Kidney tubule cell (primary cell): ENCODE measurements at regions not wholly inside any gene's neighbourhood (a gene's known extent, or its start where the extent isn't known, plus 50 kb on each side); places are given as distances from the start of the nearest gene placed in this dataset.

Source experiments
- DNase-seq: peaks from one replicate; pipeline ENCODE4 v3.0.0-alpha.2; 2018; ENCODE audit warnings: low spot score

- no peak for DNase-seq
Measured at GRCh38 chr9:107922260-107922659, 432.7 kb upstream of the KLF4 start.

DNA sequence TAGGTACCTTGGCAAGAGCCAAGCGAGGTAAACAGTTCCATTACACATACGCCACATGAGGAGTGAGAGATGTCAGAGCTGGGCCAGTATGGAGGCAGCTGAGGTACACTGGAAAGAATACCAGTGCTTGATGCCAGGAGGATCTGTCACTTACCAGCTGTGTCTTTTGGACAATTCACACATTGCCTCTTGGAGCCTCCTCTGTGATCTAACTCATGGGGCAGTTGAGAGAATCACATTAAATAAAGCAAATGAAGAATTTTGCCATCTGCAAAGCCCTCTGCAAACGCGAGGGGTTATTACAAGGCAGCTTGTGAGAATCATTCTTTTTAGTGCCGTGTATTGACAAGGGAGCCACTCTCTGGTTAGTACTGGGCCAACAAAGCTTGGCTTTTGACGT, 429.7 kb upstream of the KLF4 start:
- DNase-seq: no peak

DNA sequence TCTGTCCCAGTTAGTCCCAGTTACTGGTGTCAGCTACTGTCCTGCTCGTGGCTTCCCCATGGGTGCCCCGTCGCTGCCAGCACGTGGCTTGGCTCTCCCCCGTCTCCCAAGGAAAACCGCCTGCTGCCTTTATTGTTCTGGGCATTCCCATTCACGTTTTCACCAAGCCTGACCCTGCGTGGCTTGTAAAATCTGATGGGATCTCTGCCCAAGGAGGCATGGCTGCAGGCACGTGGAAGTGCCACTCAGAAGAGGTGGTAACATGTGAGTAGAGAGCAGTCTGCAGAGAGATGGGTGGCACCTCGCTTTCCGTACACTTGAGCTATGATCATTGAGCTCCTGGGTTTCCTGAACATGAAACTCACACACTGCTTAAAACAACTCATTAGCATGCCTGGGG, 429.2 kb upstream of the KLF4 start:
- DNase-seq: no peak

GRCh38 chr9:107914151-107914550, 424.6 kb upstream of the KLF4 start:
- DNase-seq: no peak

DNA sequence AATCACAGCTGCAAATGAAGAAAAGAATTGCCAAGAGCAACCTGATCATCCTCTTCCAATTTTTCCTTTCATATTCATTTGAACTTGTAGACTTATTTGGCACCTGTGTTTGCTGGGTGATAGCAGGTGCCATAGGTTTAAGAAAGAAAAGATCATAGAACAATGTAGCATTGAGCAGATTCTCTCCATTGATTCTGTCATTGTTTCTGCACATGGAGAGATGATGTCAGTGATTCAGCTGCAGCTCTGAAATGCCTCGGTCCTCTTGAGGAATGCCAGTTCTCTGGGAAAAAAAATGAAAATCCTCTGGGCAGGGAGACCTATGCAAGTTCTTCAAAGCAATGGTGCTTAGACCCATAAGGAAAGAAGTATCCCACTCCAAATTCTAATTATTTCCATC, 418.1 kb upstream of the KLF4 start:
- DNase-seq: peak; percentile 11

- DNase-seq: no peak
Measured at GRCh38 chr9:107907255-107907654, 417.7 kb upstream of the KLF4 start.

GRCh38 chr9:107906074-107906473, 416.5 kb upstream of the KLF4 start:
- peak; percentile 14 for DNase-seq

GRCh38 chr9:107905308-107906020, 415.9 kb upstream of the KLF4 start:
- DNase-seq: no peak

GRCh38 chr9:107899961-107900330, 410.4 kb upstream of the KLF4 start:
- DNase-seq: no peak

GRCh38 chr9:107898761-107899160, 409.2 kb upstream of the KLF4 start:
- no peak for DNase-seq

DNA sequence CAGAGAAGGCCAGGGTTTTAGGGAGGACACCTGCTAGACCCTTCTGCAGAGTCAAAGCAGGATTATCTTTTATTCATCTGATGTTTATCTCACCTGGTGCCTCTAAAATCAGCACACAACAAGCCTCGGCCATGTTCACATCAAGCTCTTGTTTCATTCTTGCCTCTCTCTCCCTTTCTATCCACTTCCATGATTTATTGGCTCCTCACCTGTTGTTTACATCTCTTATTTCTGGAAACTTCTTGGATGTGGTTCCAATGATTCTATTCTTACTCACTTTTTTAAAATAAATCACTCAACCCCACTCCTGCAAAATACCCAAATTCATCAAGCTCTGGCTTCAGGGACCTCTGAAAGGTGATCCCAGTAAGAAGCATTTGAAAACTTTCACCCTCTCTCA, 407.0 kb upstream of the KLF4 start:
- no peak for DNase-seq

- no peak for DNase-seq
Measured at GRCh38 chr9:107895501-107896001, 406.0 kb upstream of the KLF4 start.

DNA sequence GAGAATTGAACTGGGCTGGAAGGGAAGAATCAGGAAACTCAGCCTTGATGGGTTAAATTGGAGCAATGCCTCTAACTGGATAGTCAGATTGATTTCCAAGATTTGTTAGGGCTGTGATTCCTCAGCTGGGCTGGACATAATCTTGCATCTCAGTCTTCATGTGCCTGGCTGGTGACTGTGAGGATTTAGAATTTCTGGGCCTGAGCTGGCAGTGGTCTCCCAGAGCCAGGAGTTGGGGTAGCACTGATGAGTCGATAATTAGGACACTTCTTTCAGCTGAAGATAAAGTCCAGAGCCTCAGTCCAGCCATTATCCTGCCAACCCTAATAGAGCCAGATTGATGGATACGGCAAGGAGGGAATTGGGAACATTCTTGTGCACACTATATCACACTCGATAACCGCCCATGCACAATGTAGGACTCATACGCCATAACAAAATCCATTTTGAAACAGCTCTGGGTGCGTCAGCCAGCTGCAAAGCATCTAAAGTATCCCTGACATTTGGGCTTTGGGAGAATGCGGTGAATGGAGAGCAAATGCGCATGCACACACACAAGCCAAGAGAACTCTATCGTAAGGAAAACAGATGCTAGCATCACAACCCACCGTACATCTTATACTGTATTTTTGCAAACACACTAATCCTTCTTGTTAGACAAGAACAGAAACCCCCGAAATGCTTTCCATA, 405.1 kb upstream of the KLF4 start:
- no peak for DNase-seq

GRCh38 chr9:107890921-107891465, 401.4 kb upstream of the KLF4 start:
- peak; percentile 97 for DNase-seq

DNA sequence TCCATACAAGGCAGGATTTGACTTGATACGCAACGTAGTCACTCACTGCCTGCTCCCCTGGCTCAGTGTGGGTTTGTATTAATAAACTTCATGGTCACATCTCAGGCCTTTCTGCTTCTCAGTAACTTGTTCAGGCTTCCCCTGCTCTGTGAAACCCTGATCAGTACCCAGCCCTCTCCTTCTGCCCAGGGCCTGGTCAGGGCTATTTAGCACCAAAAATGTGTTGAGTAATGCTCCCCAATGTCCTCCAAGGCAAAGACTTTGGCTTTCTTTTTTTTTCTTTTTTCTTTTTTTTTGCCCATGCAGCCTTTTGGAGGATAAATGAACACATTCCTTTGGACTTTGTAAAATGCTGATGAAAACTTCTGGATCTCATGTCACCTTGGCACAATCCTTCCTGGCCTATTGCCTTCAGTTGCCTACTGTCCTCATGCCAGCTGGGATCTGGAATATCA, 399.2 kb upstream of the KLF4 start:
- no peak for DNase-seq

DNA sequence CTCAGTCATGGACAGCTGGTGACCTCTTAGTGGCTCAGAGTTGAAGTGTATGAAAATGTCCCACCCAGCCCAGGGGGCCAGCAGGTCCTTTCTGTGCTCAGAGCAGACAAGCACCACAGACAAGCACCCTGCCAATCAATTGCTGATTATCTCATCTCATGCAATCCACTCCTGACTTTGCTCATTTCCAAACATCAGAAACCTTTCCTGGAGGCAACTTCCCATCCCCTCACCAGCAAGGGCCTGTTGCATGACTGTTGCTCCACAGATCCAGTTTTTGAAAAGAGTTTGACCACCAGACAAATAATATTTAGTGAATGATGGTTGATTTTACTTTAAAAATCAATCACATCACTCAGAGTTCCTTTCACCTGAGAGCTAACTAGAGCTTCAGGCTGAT, 397.3 kb upstream of the KLF4 start:
- no peak for DNase-seq

- DNase-seq: peak; percentile 57
Measured at GRCh38 chr9:107883496-107884124, 394.0 kb upstream of the KLF4 start.

- no peak for DNase-seq
Measured at GRCh38 chr9:107881626-107882300, 392.2 kb upstream of the KLF4 start.

DNA sequence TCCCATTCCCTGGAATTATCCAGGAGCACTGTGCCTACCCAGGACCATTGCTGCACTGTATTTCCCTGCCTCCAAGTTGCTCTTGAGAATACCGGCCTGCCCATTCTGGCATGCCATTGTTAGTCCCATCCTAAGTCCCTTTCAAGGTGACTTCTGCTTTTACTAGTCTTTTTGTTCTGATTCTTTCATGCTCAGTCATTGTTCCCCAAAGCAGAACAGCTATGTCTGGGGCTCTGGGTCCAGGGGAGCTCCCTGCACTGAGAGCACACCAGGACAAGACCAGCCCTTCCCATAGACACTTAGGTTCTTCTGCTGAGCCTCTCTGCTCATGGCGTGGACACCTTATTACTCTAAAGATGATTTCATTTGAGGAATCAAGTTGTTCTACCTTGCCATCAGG, 388.9 kb upstream of the KLF4 start:
- DNase-seq: no peak

- no peak for DNase-seq
Measured at GRCh38 chr9:107875571-107875980, 386.0 kb upstream of the KLF4 start.

- DNase-seq: no peak
Measured at GRCh38 chr9:107874591-107875369, 385.2 kb upstream of the KLF4 start.
